Epidermal melanocyte (primary cell): ENCODE measurements at regions not wholly inside any gene's neighbourhood (a gene's known extent, or its start where the extent isn't known, plus 50 kb on each side); places are given as distances from the start of the nearest gene placed in this dataset.
"Not testable (repeated sequence)": the region's sequence is repeated elsewhere in the genome, so short reads cannot be mapped to it uniquely, and the experiment has no call there.

Source experiments
- DNase-seq: peaks from one replicate; pipeline ENCODE4 v3.0.0; 2011; ENCODE audit warnings: low spot score; ENCODE audit not compliant: insufficient read length

GRCh38 chr12:74349925-74350324, 187.7 kb upstream of the ATXN7L3B start:
- peak; percentile 17 for DNase-seq

- DNase-seq: no peak
Measured at GRCh38 chr12:74365178-74365964, 172.3 kb upstream of the ATXN7L3B start.

DNA sequence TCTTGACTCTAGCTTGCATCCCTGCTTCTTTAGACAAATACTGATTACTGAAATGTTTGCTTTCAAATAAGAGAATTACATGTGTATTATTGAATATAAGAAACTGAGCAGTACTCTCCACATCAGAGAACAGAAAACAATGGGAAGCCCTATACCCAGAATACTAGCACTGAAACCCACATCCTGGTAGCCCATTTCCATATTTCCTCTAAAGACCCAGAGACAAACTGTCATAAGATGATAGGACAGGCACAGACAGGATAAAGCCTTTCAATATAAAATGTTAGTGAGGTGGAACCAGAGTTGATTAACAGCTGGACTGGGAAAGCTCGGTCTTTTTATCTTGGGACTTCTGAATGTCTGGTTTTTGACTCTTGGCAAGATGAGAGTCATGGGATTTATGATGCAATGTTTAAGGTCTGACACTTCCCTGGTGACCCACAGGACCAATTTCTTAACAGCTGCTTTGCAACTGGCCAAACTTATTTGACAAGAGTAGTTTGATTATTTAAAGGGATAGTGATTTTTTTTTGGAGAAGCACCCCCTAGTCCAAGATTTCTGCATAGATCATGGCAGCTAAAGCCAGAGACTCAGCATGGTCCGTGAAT, 166.9 kb upstream of the ATXN7L3B start:
- no peak for DNase-seq

- no peak for DNase-seq
Measured at GRCh38 chr12:74379114-74379513, 158.5 kb upstream of the ATXN7L3B start.

- DNase-seq: no peak
Measured at GRCh38 chr12:74381958-74382357, 155.7 kb upstream of the ATXN7L3B start.

- no peak for DNase-seq
Measured at GRCh38 chr12:74382983-74383382, 154.7 kb upstream of the ATXN7L3B start.

DNA sequence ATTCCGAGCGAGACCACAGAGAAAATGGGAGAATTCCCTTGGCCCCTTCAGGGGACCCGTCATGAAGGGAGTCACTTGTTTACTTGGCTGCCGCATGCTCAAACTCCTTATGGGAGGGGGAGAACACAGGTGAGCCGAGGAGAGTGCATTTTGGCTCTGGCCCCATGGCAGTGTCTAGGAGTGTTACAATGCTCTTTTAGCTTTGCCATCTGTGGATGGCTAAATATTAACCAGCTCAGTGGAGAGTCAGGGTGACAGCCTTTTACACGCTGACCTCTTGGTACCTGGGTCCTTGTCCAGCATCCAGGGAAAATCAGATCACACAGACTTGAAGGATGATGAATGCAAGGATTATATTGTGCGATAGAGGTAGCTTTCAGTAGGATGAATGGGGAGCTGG, 146.4 kb upstream of the ATXN7L3B start:
- no peak for DNase-seq

GRCh38 chr12:74393272-74393671, 144.4 kb upstream of the ATXN7L3B start:
- DNase-seq: no peak

- no peak for DNase-seq
Measured at GRCh38 chr12:74394647-74395046, 143.0 kb upstream of the ATXN7L3B start.

GRCh38 chr12:74401035-74401434, 136.6 kb upstream of the ATXN7L3B start:
- DNase-seq: no peak

- DNase-seq: no peak
Measured at GRCh38 chr12:74401966-74402365, 135.7 kb upstream of the ATXN7L3B start.

- not testable (repeated sequence) for DNase-seq
Measured at GRCh38 chr12:74403221-74403470, 134.5 kb upstream of the ATXN7L3B start.

GRCh38 chr12:74408601-74409166, 129.0 kb upstream of the ATXN7L3B start:
- DNase-seq: no peak

GRCh38 chr12:74412606-74413230, 124.9 kb upstream of the ATXN7L3B start:
- DNase-seq: no peak

DNA sequence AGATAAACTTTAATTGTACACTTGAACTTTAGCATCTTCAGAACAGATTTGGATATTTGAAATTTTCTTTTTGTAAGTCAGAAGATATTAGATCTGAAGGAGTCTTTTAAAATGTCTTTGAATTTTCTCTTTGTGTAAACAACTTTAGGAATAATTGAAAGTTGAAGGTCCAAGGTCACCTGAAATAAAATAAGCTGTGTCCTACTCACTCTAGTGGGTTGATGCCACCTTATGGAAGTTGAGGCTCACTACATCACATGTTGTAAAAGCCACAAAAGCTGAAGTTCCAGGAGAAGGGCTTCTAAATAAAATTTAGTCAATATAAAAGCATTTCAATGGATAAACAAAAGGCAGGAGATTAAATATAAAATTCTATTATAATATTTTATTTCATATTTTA, 122.0 kb upstream of the ATXN7L3B start:
- no peak for DNase-seq

DNA sequence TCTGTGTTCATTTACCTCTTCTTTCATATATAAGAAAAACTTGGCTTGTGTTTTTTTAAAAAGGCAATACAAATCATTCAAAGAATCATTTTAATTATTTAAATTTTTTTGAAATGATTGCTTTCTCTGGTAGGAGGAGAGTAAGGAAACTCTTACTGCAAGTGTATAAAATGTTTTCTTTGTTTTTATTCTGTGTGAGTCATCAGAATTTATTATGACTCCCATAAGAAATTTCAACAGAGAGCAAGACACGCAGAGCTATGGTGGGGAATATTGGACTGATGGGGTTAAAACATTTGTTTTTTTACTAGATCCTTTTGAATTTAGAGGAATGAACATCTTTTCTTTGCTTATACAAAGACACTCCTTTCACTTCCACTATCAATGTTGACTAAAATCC, 119.1 kb upstream of the ATXN7L3B start:
- no peak for DNase-seq

DNA sequence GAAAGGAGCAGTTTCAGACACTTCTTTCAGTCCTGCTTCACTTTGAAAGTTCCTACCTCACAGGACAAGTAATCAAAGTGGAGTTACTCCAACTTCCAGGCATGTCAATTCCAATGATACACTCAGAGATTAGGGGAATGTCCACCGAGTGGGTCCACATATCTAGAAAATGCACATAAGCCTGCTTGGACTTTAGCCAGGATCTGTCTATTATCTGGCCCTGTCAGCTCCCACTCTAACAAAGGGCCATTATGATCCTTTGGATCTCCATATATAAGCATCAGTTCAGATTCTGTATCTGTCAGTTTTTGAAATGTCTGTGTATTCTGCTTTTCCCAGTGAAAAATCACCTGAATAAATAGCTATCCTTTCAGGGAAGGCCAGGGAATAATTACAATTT, 112.9 kb upstream of the ATXN7L3B start:
- DNase-seq: no peak

DNA sequence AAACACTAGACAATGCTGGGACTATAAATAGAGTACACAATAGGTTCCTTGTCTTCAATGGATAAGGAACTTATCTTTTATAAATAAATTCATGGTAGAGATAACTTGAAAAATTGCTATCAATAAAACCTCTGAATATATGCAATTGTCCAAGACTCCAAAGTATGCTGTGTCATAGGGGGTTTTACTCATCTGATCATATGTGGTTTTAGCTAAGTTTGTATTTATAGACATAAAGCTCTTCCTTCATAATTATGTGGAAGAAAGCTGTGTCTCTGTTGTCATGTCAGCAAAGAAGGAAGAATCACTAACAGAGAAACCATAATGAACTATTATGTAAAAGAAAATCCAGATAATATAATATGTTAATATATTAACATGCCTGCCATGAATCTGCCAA, 111.5 kb upstream of the ATXN7L3B start:
- no peak for DNase-seq

GRCh38 chr12:74429535-74429934, 108.1 kb upstream of the ATXN7L3B start:
- no peak for DNase-seq

DNA sequence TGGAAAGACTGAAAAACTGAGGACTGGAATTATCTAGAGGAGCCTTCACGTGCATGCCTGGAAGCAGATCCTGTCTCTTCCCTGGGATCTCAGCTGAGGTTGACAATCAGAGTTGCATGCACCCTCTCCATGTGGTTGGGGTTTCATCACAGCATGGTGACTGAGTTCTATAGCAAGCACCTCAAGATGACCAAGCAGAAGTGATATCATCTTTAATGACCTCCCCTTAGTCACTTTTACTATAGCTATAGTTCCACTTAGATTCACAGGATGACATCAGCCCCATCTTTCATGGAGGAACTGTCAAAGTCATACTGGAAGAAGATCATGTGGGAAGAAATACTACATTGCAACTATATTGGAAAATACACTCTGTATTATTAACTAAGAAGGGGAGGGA, 105.8 kb upstream of the ATXN7L3B start:
- no peak for DNase-seq

DNA sequence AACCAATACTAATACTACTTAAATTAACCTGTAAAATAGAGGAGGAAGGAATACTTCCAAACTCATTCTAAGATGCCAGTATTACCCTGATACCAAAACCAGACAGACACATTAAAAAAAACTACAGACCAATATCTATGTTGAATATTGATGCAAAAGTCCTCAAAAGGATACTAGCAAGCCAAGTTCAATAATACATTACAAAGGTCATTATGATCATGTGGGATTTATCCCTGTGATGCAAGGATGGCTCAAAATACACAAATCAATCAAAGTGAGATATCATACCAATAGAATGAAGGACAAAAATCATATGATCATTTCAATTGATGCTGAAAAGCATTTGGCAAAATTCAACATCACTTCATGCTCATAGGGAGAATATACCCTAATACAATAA, 97.2 kb upstream of the ATXN7L3B start:
- no peak for DNase-seq

- no peak for DNase-seq
Measured at GRCh38 chr12:74441872-74442271, 95.8 kb upstream of the ATXN7L3B start.

GRCh38 chr12:74446466-74446865, 91.2 kb upstream of the ATXN7L3B start:
- DNase-seq: no peak
